SU-DHL-6 (cell line): ENCODE measurements at regions not wholly inside any gene's neighbourhood (a gene's known extent, or its start where the extent isn't known, plus 50 kb on each side); places are given as distances from the start of the nearest gene placed in this dataset.

ENCODE experiments used
- CTCF ChIP-seq: fragments of 200-600 bp; sonication (generic); IDR thresholded peaks from one replicate; pipeline ENCODE4 v1.5.1; 2017; ENCODE audit warnings: antibody characterized with exemption, mild to moderate bottlenecking, low read length, moderate library complexity; ENCODE audit not compliant: insufficient read depth, poor library complexity, severe bottlenecking
- EZH2phosphoT487 ChIP-seq: fragments of 200-600 bp; sonication (generic), shearing (Covaris generic); conservative IDR thresholded peaks from 2 replicates; pipeline ENCODE4 v1.6.1; 2018; ENCODE audit warnings: mild to moderate bottlenecking, antibody characterized with exemption, low read length, moderate library complexity, mixed read lengths

GRCh38 chr22:22141771-22142591 is 102.6 kb upstream of the VPREB1 start:
- TF ChIP-seq EZH2phosphoT487 = no peak
- TF ChIP-seq CTCF = no peak
